Keratinocyte (primary cell): ENCODE measurements at regions not wholly inside any gene's neighbourhood (a gene's known extent, or its start where the extent isn't known, plus 50 kb on each side); places are given as distances from the start of the nearest gene placed in this dataset.

Source experiments
- CTCF ChIP-seq, 3 experiments: IDR thresholded peaks in 1 of 3; conservative IDR thresholded peaks in 1 of 3; optimal IDR thresholded peaks in 1 of 3; 2 replicates in 2 of 3; 3 replicates in 1 of 3; pipeline versions ENCODE3 to v1.5.1; 2011; ENCODE audit warnings: low read length in 3 of 3, mild to moderate bottlenecking in 3 of 3, moderate library complexity in 2 of 3, control low read depth in 1 of 3, inconsistent platforms in 1 of 3; ENCODE audit not compliant: insufficient read depth in 2 of 3; ENCODE audit errors: extremely low read depth in 1 of 3
- EZH2 ChIP-seq: IDR thresholded peaks from one replicate; pipeline ENCODE4 v1.6.1; 2012; ENCODE audit warnings: inconsistent platforms, mild to moderate bottlenecking, low read length, moderate library complexity

- TF ChIP-seq CTCF (optimal IDR thresholded peaks at IDR 0.05 in 1 of 3, IDR thresholded peaks at IDR 0.05 in 1 of 3, conservative IDR thresholded peaks at IDR 0.05 in 1 of 3; ENCODE audit: extremely low read depth in 1 of 3, insufficient read depth in 2 of 3, low read length in 3 of 3) = no peak
- no peak for TF ChIP-seq EZH2
Measured at GRCh38 chr4:19539201-19539600, 712.5 kb upstream of the SLIT2 start.
